ENCODE measurements at regions not wholly inside any gene's neighbourhood (a gene's known extent, or its start where the extent isn't known, plus 50 kb on each side); places are given as distances from the start of the nearest gene placed in this dataset.
A peak's percentile ranks its signal among the peaks of the same experiment; 100 is the strongest.

DNA sequence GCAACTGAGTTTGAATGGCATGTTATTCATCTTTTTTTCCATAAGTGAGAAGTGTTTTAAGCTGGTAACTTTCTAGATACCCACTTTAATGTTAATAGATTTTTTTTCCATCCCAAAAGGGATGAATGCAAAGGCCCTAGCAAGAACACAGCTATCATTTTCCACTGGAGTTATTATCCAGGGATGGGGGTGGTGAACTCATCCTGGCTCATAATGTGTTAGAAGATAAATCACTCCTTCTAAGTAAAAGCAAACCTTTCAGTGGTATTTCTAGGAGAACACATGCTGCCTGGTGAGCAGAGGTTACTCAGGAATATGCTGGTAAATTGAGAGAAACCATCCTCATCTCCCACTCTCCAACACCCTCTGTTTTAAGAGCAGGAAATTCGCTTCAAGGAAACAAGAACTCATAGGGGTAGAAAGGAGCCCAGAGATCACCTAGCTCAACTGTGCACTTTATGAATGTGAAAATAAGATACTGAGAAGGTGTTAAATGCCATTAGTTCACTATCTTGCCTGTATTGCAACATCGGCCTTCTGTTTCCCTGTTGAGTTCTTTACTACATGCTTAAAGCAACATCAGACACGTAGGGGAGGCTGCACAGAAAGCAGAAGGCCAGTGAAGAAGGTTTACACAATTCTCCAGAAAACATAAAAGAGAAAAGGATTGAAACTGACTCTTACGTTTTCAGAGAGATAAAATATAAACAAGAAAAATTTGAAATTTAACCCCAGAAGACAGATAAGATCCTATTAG, 264.0 kb upstream of the PRKCQ start:
- H3K9me3 ChIP-seq (replicated peaks; ENCODE audit: control insufficient read depth, insufficient read depth, low read depth, low read length) = peaks cover 1% of the 10 kb centered on the region; the same call in 1 of the 2 replicates
- BruUV-seq (replicated peaks) = no TSS peak
- H3K4me2 ChIP-seq (ENCODE audit: insufficient read depth, low read length) = peak overlapping the region; percentile 80; the same call in 1 of the 2 replicates
- no peaks in the 10 kb centered on the region for H3K4me1 ChIP-seq (replicated peaks in 1 of 2; ENCODE audit: control insufficient read depth in 2 of 2, insufficient read depth in 2 of 2, low read length in 2 of 2)
- no peak overlapping the region for H3K9ac ChIP-seq (ENCODE audit: insufficient read depth in 1 of 2, low read depth in 2 of 2, low read length in 2 of 2)
- intact Hi-C loops (cut with micrococcal nuclease) = loop anchor here (5.0 kb wide), 1 partner anchor 573 kb away; no protein-coding TSS in a partner anchor
- ATAC-seq (no peak), FAIRE-seq (no peak), DNase-seq (ENCODE audit: extremely low read depth in 1 of 4, low spot score in 3 of 4) (no peak)
- ChIA-PET POLR2A (interaction anchor here (0.6 kb wide), 1 partner anchor 43 kb away, joined by 3 read pairs; no protein-coding TSS in a partner anchor), CTCF (ENCODE audit: low intra/inter-chr PET ratio) (interaction anchor here (1.2 kb wide), 1 partner anchor 573 kb away, joined by 3 read pairs; no protein-coding TSS in a partner anchor)
- H3K4me3 ChIP-seq = no peak overlapping the region
- peak overlapping the region; percentile 88 for H2AFZ ChIP-seq (ENCODE audit: low read depth, low read length)
- 2% methylated on average over 4 of the region's 4 CpGs for WGBS (ENCODE audit: insufficient coverage, low coverage, missing lambda C conversion rate)
- no peaks in the 10 kb centered on the region for H3K9me1 ChIP-seq (ENCODE audit: control insufficient read depth, insufficient read depth, low read length)
- H3K27ac ChIP-seq (ENCODE audit: extremely low read depth, low read depth, low read length) = no peak overlapping the region
- in situ Hi-C loops (cut with MboI) = no loop called here
- no peak for TF ChIP-seq ZEB2 (IDR thresholded peaks at IDR 0.05)
- no peak for TF ChIP-seq HMGN3 (IDR thresholded peaks at IDR 0.05; ENCODE audit: borderline replicate concordance, extremely low read depth, insufficient read length, low read depth, low read length)
- TF ChIP-seq, protein P1, sequence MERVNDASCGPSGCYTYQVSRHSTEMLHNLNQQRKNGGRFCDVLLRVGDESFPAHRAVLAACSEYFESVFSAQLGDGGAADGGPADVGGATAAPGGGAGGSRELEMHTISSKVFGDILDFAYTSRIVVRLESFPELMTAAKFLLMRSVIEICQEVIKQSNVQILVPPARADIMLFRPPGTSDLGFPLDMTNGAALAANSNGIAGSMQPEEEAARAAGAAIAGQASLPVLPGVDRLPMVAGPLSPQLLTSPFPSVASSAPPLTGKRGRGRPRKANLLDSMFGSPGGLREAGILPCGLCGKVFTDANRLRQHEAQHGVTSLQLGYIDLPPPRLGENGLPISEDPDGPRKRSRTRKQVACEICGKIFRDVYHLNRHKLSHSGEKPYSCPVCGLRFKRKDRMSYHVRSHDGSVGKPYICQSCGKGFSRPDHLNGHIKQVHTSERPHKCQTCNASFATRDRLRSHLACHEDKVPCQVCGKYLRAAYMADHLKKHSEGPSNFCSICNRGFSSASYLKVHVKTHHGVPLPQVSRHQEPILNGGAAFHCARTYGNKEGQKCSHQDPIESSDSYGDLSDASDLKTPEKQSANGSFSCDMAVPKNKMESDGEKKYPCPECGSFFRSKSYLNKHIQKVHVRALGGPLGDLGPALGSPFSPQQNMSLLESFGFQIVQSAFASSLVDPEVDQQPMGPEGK (CRISPR knock-in tag; IDR thresholded peaks at IDR 0.05; ENCODE audit: borderline replicate concordance) = no peak
- TF ChIP-seq ZNF133 (CRISPR knock-in tag; IDR thresholded peaks at IDR 0.05) = no peak
- TF ChIP-seq TRIM28 (IDR thresholded peaks at IDR 0.05) = no peak
- no peak for TF ChIP-seq EP300 (IDR thresholded peaks at IDR 0.05; ENCODE audit: low read length)
- no peak for TF ChIP-seq GATA2 (CRISPR knock-in tag; IDR thresholded peaks at IDR 0.05)
- TF ChIP-seq ZBTB17 (CRISPR knock-in tag; IDR thresholded peaks at IDR 0.05) = no peak
- no peak for TF ChIP-seq SIRT6 (IDR thresholded peaks at IDR 0.05; ENCODE audit: low read depth, low read length)
- no peak for TF ChIP-seq ZNF23 (CRISPR knock-in tag; IDR thresholded peaks at IDR 0.05)
- no peak for TF ChIP-seq C11orf30 (IDR thresholded peaks at IDR 0.05; ENCODE audit: low read depth)
- no peak for TF ChIP-seq BCOR (IDR thresholded peaks at IDR 0.05)
- TF ChIP-seq RBM17 (IDR thresholded peaks at IDR 0.05; ENCODE audit: borderline replicate concordance, low read depth, low read length) = no peak
- H3K79me2 ChIP-seq (ENCODE audit: control insufficient read depth, insufficient read depth, low read length) = no peaks in the 10 kb centered on the region
- H4K20me1 ChIP-seq (replicated peaks; ENCODE audit: control insufficient read depth, insufficient read depth, low read length) = no peaks in the 10 kb centered on the region
- H3K36me3 ChIP-seq (ENCODE audit: control insufficient read depth, insufficient read depth, low read length) = no peaks in the 10 kb centered on the region
- no peaks in the 10 kb centered on the region for H3K27me3 ChIP-seq (ENCODE audit: control insufficient read depth in 2 of 2, insufficient read depth in 2 of 2, low read length in 2 of 2)
